Right lobe of liver (tissue), 6 donors: ENCODE measurements at regions not wholly inside any gene's neighbourhood (a gene's known extent, or its start where the extent isn't known, plus 50 kb on each side); places are given as distances from the start of the nearest gene placed in this dataset.

Experiments used
- ATAC-seq, 4 donors: fragments of 200-7000 bp; cut with Tn5 transposase; one replicate each; pipeline ENCODE4 v1.9.1; 2020; ENCODE audit warnings: mild to moderate bottlenecking in 4 of 4, moderate library complexity in 4 of 4
- DNase-seq, 3 donors: peaks; one replicate each; pipeline ENCODE4 v3.0.0-alpha.2; 2020
- H3K27ac ChIP-seq, 3 donors: fragments of 200-600 bp; one replicate each; pipeline ENCODE4 v1.8.0; 2022
- H3K27me3 ChIP-seq, 2 donors: fragments of 200-600 bp; one replicate each; pipeline ENCODE4 v1.8.0; 2022
- H3K36me3 ChIP-seq, 4 donors: fragments of 200-600 bp; sonication (generic) in 1 of 4; one replicate each; pipeline versions ENCODE4 v1.5.1 to v1.8.0; 2017 to 2022; ENCODE audit warnings: control low read depth in 1 of 4
- H3K4me1 ChIP-seq, 4 donors: fragments of 200-600 bp; sonication (generic) in 1 of 4; one replicate each; pipeline versions ENCODE4 v1.5.1 to v1.8.0; 2017 to 2022; ENCODE audit warnings: control low read depth in 1 of 4
- H3K4me3 ChIP-seq, 3 donors: fragments of 200-600 bp; one replicate each; pipeline ENCODE4 v1.8.0; 2022
- H3K9me3 ChIP-seq, 4 donors: fragments of 200-600 bp; sonication (generic) in 1 of 4; one replicate each; pipeline versions ENCODE4 v1.5.1 to v1.8.0; 2017 to 2022; ENCODE audit warnings: control low read depth in 1 of 4
- CTCF ChIP-seq, 4 donors: fragments of 200-600 bp in 3 of 4; fragments of 450-650 bp in 1 of 4; IDR thresholded peaks; one replicate each; pipeline versions ENCODE4 v1.5.1 to v1.8.0; 2016 to 2022; ENCODE audit warnings: antibody characterized with exemption in 4 of 4, mild to moderate bottlenecking in 2 of 4
- POLR2A ChIP-seq: fragments of 450-650 bp; IDR thresholded peaks from one replicate; pipeline ENCODE4 v1.6.1; 2017; ENCODE audit warnings: antibody characterized with exemption, mild to moderate bottlenecking
- WGBS: methylation state at CpG from one replicate; pipeline ENCODE4 v1.1.6; 2018; ENCODE audit warnings: low coverage, low lambda C conversion rate; ENCODE audit not compliant: insufficient coverage; ENCODE audit errors: missing lambda C conversion rate; 5-methylcytosine and 5-hydroxymethylcytosine counted together
- intact Hi-C, 2 donors: fragments of 100-400 bp; cut with DNase I; formaldehyde crosslinking; loops; one replicate each; pipeline versions ENCODE4 v1.11.2 to v1.14.1; 2022
- donor health status: DM: no; HTN: yes; CAD: no.
- donor health status: DM: no; HTN: no; CAD: no.
- donor health status: DM: no; HTN: no; CAD: no.
- donor health status: DM: no; HTN: yes; CAD: no.
- donor health status: DM: no; HTN: yes; CAD: no.

DNA sequence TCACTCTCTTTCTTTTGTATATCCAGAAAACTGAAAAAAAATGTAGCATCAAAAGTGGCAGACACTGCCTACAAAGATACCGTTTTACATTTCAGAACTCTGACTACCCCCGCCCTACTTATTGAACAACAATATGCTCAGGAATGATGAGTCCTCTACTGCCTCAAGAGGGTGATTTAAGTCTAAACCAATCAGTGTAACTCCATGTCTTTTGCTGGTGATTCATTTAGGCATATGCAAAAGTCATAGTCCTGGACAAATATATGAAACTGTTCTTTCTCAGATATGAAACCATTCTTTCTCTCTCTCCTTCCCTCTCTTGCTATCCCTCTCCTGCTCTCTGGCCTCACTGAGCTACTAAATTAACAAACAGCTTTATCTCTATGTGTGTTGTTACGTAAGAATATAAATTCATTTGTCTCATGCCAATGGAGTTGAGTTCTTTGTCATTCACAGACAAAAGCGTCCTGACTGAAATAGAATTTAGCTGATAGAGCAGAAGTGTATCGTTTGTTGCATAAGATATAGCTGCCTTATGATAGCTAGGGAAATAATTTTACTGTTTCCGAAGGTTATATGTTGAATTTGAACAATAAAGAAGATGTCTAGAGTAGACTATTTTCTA is 133.7 kb upstream of the OSTN start:
- Histone ChIP-seq H3K27me3 (no peaks in the 10 kb centered on the region), H3K9me3 (no peaks in the 10 kb centered on the region), H3K4me3 (no peak overlapping the region), H3K36me3 (no peaks in the 10 kb centered on the region), H3K4me1 (no peaks in the 10 kb centered on the region), H3K27ac (no peak overlapping the region)
- no peak for ATAC-seq
- 70% methylated on average over 6 of the region's 6 CpGs for WGBS
- intact Hi-C loops, result no loop called here
- no peak for TF ChIP-seq POLR2A
- no peak for TF ChIP-seq CTCF (IDR thresholded peaks at IDR 0.05)
- no peak for DNase-seq

DNA sequence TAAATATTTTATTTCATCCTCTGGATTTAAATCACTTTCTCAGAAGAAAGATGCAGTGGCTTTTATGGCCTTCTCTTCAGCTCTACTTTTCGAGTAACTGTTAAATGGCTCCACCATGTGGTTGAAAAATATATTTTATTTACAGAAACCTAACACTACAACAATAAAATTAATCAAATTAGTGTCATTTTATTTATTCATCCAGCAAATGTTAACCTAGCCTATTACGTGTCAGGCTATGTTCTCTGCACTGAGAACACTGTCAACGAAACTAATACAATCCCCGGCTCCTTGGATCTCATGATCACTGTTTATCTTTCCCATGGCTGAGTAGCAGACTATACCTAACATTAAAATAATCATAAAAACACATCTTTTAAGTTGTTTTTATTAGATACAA is 148.0 kb upstream of the OSTN start:
- Histone ChIP-seq H3K4me3 (no peak overlapping the region), H3K9me3 (no peaks in the 10 kb centered on the region), H3K4me1 (no peaks in the 10 kb centered on the region), H3K27me3 (no peaks in the 10 kb centered on the region), H3K36me3 (no peaks in the 10 kb centered on the region), H3K27ac (no peak overlapping the region)
- WGBS, result 5% methylated on average over 4 of the region's 4 CpGs
- TF ChIP-seq CTCF (IDR thresholded peaks at IDR 0.05), result peak; percentile 47 to 66 (median 54)
- TF ChIP-seq POLR2A, result no peak
- ATAC-seq (peak; percentile 47 to 67 (median 64)), DNase-seq (no peak)
- intact Hi-C loops, result loop anchor here in 1 of 2 donors (5.0 kb wide), 1 partner anchor 344 kb away; no protein-coding TSS in a partner anchor

GRCh38 chr3:191047930-191048329 is 151.1 kb upstream of the OSTN start:
- intact Hi-C loops, result no loop called here
- H3K27me3 ChIP-seq, result no peaks in the 10 kb centered on the region
- H3K9me3 ChIP-seq, result no peaks in the 10 kb centered on the region
- no peak for TF ChIP-seq POLR2A
- TF ChIP-seq CTCF (IDR thresholded peaks at IDR 0.05), result no peak
- no peak overlapping the region for H3K27ac ChIP-seq
- H3K4me1 ChIP-seq, result no peaks in the 10 kb centered on the region
- 62% methylated on average over 1 of the region's 1 CpG for WGBS
- ATAC-seq (no peak), DNase-seq (no peak)
- H3K36me3 ChIP-seq, result no peaks in the 10 kb centered on the region
- no peak overlapping the region for H3K4me3 ChIP-seq

- intact Hi-C loops, result no loop called here
- WGBS, result 81% methylated on average over 2 of the region's 2 CpGs
- no peak for DNase-seq
- no peak overlapping the region for H3K4me3 ChIP-seq
- H3K27ac ChIP-seq, result no peak overlapping the region
- no peaks in the 10 kb centered on the region for H3K4me1 ChIP-seq
- H3K9me3 ChIP-seq, result no peaks in the 10 kb centered on the region
- no peaks in the 10 kb centered on the region for H3K27me3 ChIP-seq
- ATAC-seq, result no peak
- no peak for TF ChIP-seq CTCF (IDR thresholded peaks at IDR 0.05)
- TF ChIP-seq POLR2A, result no peak
- H3K36me3 ChIP-seq, result no peaks in the 10 kb centered on the region
These were observed 168.1 kb upstream of the OSTN start for GRCh38 chr3:191030929-191031328.

GRCh38 chr3:191030491-191030890 is 168.0 kb upstream of the GMNC start:
- no peak overlapping the region for H3K4me3 ChIP-seq
- no peak for ATAC-seq
- no peaks in the 10 kb centered on the region for H3K4me1 ChIP-seq
- no peak for DNase-seq
- no peak overlapping the region for H3K27ac ChIP-seq
- no peaks in the 10 kb centered on the region for H3K36me3 ChIP-seq
- H3K27me3 ChIP-seq, result no peaks in the 10 kb centered on the region
- H3K9me3 ChIP-seq, result no peaks in the 10 kb centered on the region
- intact Hi-C loops, result no loop called here
- WGBS, result 42% methylated on average over 3 of the region's 3 CpGs
- TF ChIP-seq POLR2A, result no peak
- TF ChIP-seq CTCF (IDR thresholded peaks at IDR 0.05), result no peak
